ENCODE measurements at regions not wholly inside any gene's neighbourhood (a gene's known extent, or its start where the extent isn't known, plus 50 kb on each side); places are given as distances from the start of the nearest gene placed in this dataset.

GRCh38 chr1:143691400-143691891, 280.3 kb downstream of the FAM72C start:
- no peak overlapping the region for H3K4me3 Mint-ChIP-seq
- H3K27ac Mint-ChIP-seq (ENCODE audit: unreplicated experiment) = no peak overlapping the region
- TF ChIP-seq CTCF (conservative IDR thresholded peaks at IDR 0.05) = no peak
- H3K36me3 Mint-ChIP-seq (ENCODE audit: low read depth) = peaks cover 17% of the 10 kb centered on the region
- DNase-seq (ENCODE audit: low read depth, low spot score) = no peak
- no peaks in the 10 kb centered on the region for H3K4me1 Mint-ChIP-seq
- H3K27me3 Mint-ChIP-seq (ENCODE audit: low read depth) = no peaks in the 10 kb centered on the region
- peaks cover 22% of the 10 kb centered on the region for H3K9me3 Mint-ChIP-seq

DNA sequence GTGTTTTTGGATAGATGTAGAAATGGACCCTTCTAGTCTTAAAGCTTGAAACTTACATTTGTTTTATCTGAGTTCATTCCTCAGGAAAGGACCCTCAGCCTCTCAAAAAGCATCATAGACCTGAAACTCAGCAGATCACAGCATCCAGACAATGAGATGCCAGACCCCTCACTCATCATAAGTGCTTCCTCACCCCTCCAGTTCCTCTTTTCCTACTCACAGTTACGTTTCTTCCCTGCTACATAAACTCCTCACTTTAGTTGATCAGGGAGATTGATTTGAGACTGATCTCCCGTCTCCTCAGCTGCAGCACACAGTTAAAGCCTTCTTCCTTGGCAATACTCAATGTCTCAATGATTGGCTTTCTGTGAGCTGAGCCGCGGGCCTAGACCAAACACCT, 282.0 kb downstream of the FAM72C start:
- TF ChIP-seq CTCF (conservative IDR thresholded peaks at IDR 0.05) = no peak
- H3K4me1 Mint-ChIP-seq = no peaks in the 10 kb centered on the region
- H3K4me3 Mint-ChIP-seq = no peak overlapping the region
- peaks cover 26% of the 10 kb centered on the region for H3K9me3 Mint-ChIP-seq
- H3K36me3 Mint-ChIP-seq (ENCODE audit: low read depth) = peaks cover 15% of the 10 kb centered on the region
- H3K27me3 Mint-ChIP-seq (ENCODE audit: low read depth) = no peaks in the 10 kb centered on the region
- DNase-seq (ENCODE audit: low read depth, low spot score) = no peak
- H3K27ac Mint-ChIP-seq (ENCODE audit: unreplicated experiment) = no peak overlapping the region

GRCh38 chr1:143680304-143680703, 291.5 kb downstream of the FAM72C start:
- no peak overlapping the region for H3K27ac Mint-ChIP-seq (ENCODE audit: unreplicated experiment)
- TF ChIP-seq CTCF (conservative IDR thresholded peaks at IDR 0.05) = no peak

GRCh38 chr1:143672983-143673382, 298.8 kb downstream of the FAM72C start:
- DNase-seq (ENCODE audit: low read depth, low spot score) = no peak
- no peak for TF ChIP-seq CTCF (conservative IDR thresholded peaks at IDR 0.05)
- Mint-ChIP-seq H3K27ac (ENCODE audit: unreplicated experiment) (no peak overlapping the region), H3K27me3 (ENCODE audit: low read depth) (no peaks in the 10 kb centered on the region), H3K4me3 (no peak overlapping the region), H3K4me1 (no peaks in the 10 kb centered on the region), H3K36me3 (ENCODE audit: low read depth) (peaks cover 4% of the 10 kb centered on the region), H3K9me3 (peaks cover 42% of the 10 kb centered on the region)

More at GRCh38 chr1:143680304-143680703, 291.5 kb downstream of the FAM72C start:
- Mint-ChIP-seq H3K27me3 (ENCODE audit: low read depth) (no peaks in the 10 kb centered on the region), H3K36me3 (ENCODE audit: low read depth) (peaks cover 2% of the 10 kb centered on the region), H3K4me3 (no peak overlapping the region), H3K9me3 (peaks cover 27% of the 10 kb centered on the region), H3K4me1 (no peaks in the 10 kb centered on the region)
- no peak for DNase-seq (ENCODE audit: low read depth, low spot score)

DNA sequence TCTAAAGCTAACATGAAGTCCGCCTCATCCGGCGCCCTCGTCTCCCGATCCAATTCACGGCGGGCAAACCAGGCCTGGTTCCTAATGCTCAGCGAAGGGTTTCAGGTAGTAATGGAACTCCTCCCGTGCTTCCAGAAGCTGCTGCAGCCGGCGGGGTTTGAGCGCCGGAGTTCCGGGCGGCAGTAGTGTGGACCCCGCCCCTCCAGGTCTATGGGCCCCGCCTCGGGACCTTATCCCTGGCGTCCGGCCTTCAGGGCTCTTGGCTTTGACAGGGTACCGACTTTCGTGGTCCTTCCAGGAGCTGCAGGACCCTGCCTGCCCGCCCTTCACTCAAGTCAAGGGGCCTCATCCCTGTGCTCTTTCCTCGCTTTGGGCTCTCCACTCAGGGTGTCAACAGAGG, 304.1 kb downstream of the FAM72C start:
- no peak for TF ChIP-seq CTCF (conservative IDR thresholded peaks at IDR 0.05)
- no peak for DNase-seq (ENCODE audit: low read depth, low spot score)
- no peak overlapping the region for H3K4me3 Mint-ChIP-seq
- peaks cover 35% of the 10 kb centered on the region for H3K9me3 Mint-ChIP-seq
- no peaks in the 10 kb centered on the region for H3K27me3 Mint-ChIP-seq (ENCODE audit: low read depth)
- no peaks in the 10 kb centered on the region for H3K4me1 Mint-ChIP-seq
- H3K36me3 Mint-ChIP-seq (ENCODE audit: low read depth) = peaks cover 11% of the 10 kb centered on the region
- H3K27ac Mint-ChIP-seq (ENCODE audit: unreplicated experiment) = no peak overlapping the region

DNA sequence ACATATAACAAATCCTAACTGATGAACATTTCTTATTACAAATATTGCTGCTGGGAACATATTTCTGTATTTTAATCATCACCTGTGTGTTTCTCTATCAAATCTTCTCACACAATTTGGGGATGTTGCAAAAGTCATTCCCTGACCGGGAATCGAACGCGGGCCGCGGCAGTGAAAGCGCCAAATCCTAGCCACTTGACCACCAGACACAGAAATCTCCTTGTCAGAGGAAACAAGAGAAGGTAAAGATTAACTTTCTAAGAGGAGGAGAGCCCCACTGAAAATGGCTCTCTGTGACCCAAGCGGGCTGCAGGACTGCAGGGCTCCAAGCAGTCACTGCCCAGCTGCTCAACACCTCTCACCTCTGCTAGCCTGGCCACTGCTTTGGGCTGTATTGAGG, 304.9 kb downstream of the FAM72C start:
- no peak for TF ChIP-seq CTCF (conservative IDR thresholded peaks at IDR 0.05)
- no peak overlapping the region for H3K27ac Mint-ChIP-seq (ENCODE audit: unreplicated experiment)
- DNase-seq (ENCODE audit: low read depth, low spot score) = no peak
- peaks cover 34% of the 10 kb centered on the region for H3K9me3 Mint-ChIP-seq
- peaks cover 11% of the 10 kb centered on the region for H3K36me3 Mint-ChIP-seq (ENCODE audit: low read depth)
- H3K27me3 Mint-ChIP-seq (ENCODE audit: low read depth) = no peaks in the 10 kb centered on the region
- no peak overlapping the region for H3K4me3 Mint-ChIP-seq
- no peaks in the 10 kb centered on the region for H3K4me1 Mint-ChIP-seq
